ENCODE measurements at regions not wholly inside any gene's neighbourhood (a gene's known extent, or its start where the extent isn't known, plus 50 kb on each side); places are given as distances from the start of the nearest gene placed in this dataset.

- no peak for DNase-seq
Measured at GRCh38 chr6:170025935-170026750, 264.7 kb downstream of the DLL1 start.

- no peak for DNase-seq
Measured at GRCh38 chr6:170025341-170025911, 265.5 kb downstream of the DLL1 start.

GRCh38 chr6:170024940-170025339 lies 265.9 kb downstream of the DLL1 start:
- no peak for DNase-seq

GRCh38 chr6:170023620-170024521 lies 267.0 kb downstream of the DLL1 start:
- DNase-seq = no peak

GRCh38 chr6:170022827-170023619 lies 267.9 kb downstream of the DLL1 start:
- DNase-seq = no peak

- DNase-seq = no peak
Measured at GRCh38 chr6:170022291-170022722, 268.6 kb downstream of the DLL1 start.

GRCh38 chr6:170021579-170021978 lies 269.3 kb downstream of the DLL1 start:
- DNase-seq = no peak

- DNase-seq = no peak
Measured at GRCh38 chr6:170019818-170020583, 268.6 kb downstream of the ERMARD start.

- no peak for DNase-seq
Measured at GRCh38 chr6:170018936-170019817, 267.8 kb downstream of the ERMARD start.

- DNase-seq = no peak
Measured at GRCh38 chr6:170018422-170018935, 267.1 kb downstream of the ERMARD start.

GRCh38 chr6:170017603-170018320 lies 266.3 kb downstream of the ERMARD start:
- DNase-seq = no peak

- no peak for DNase-seq
Measured at GRCh38 chr6:170013815-170014214, 262.4 kb downstream of the ERMARD start.

GRCh38 chr6:170012037-170012330 lies 260.6 kb downstream of the ERMARD start:
- no peak for DNase-seq

- DNase-seq = no peak
Measured at GRCh38 chr6:170011204-170012036, 260.0 kb downstream of the ERMARD start.

- DNase-seq = no peak
Measured at GRCh38 chr6:170010665-170011203, 259.3 kb downstream of the ERMARD start.

GRCh38 chr6:170008294-170008785 lies 256.9 kb downstream of the ERMARD start:
- no peak for DNase-seq

- DNase-seq = no peak
Measured at GRCh38 chr6:170007468-170008293, 256.3 kb downstream of the ERMARD start.

Measured in AML-193 (cell line).